GM11168 (cell line): ENCODE measurements at regions not wholly inside any gene's neighbourhood (a gene's known extent, or its start where the extent isn't known, plus 50 kb on each side); places are given as distances from the start of the nearest gene placed in this dataset.

ENCODE experiments used
- in situ Hi-C: fragments of 300-500 bp; cut with MboI; formaldehyde crosslinking; loops from one replicate; pipeline ENCODE4 v1.12.0; 2022; ENCODE audit warnings: low sequenced_read_pairs; ENCODE audit not compliant: unreplicated experiment

DNA sequence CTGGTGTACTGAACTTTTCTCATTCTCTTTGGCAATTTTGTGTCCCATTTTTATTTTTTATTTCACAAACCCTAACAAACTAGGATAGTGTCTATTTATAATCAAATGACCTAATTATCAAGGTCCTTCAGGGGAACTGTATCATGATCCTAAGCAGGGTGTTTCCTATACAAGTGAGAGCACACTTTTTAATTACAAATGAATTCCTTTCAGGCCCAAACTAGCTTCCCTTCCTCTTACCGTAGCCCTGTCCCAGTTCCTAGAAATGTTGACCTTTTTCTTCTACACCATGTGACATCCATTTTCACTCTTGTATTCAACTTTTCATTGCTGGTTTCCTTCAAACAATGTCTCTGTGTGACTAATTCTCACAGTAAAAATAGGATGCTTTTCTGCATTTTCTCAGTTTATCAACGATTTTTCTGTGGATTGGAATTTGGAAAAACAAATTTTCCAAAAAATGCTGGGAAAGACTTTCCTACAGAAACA lies 411.4 kb downstream of the CCDC91 start:
- in situ Hi-C loops: no loop called here

DNA sequence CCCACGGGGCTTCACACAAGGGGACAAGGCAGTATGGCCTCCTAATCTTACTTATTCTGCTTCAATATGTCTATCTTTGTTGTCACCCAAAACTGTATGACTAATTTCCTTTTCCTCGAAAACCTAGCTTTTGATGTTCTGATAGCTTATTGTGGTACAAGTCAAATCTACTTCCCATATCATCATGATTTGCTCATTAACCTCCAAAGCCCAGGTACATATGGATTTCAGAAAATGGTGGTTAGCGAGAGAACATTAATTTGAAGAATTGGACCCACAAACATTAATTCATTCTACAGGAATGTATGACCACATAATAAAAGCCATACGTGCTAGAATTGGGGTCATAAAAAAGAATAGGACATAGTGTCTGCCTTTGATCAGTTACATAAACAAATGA lies 412.5 kb downstream of the CCDC91 start:
- in situ Hi-C loops: no loop called here

DNA sequence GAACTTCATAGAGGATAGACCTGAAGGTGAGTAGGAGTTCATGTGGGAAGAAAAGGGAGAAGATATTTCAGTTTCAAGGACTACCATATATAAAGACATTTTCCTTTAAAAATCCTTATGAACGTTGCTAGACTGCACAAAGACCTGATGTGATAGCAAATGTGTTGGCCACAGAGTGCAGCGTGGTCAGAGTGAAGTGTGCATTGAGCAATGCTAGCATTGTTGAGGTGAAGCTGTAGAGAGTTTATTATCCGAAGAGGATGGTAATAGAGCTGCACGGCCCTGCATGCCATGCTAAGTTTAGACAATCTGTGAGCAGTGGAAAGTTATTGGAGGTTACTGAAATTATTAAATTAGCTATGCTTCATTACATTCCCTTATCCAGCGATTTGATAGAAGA lies 413.0 kb downstream of the CCDC91 start:
- in situ Hi-C loops: no loop called here

DNA sequence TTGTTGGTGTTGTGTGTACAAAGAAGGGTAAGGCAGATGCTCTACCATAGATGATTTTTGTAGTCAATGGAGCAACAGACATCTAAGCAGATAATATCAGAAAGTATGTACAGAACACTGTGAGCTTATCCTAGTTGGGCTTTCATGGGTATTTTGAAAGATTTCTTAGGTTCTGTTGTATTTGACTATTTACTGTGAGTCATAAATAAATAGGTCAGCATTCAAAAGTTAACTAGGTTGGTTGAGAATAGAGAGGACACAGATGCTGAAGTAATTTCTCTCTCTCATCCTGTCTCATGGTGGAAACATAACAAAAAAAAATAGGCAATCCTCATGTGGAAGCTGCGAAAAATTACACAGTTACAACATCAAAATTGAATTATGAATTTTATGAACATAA lies 413.5 kb downstream of the CCDC91 start:
- in situ Hi-C loops: no loop called here

DNA sequence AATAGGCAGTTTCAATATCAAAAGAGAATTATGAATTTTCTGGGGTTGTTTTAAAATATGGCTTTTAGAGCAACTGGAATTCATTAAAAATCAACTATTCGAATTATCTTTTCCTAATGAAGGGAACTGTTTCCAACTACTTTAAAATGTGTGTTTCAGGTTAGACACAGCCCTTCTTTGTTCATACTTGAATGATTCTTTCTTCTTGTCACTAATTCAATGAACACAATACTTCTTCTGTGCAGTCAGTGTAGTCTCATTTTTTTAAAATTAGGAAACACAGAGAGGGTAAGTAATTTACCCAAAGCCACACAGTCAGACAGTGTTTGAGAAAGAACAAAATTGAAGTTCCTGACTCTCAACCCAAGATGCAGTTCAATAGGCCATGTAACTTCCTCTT lies 414.0 kb downstream of the CCDC91 start:
- in situ Hi-C loops: no loop called here

DNA sequence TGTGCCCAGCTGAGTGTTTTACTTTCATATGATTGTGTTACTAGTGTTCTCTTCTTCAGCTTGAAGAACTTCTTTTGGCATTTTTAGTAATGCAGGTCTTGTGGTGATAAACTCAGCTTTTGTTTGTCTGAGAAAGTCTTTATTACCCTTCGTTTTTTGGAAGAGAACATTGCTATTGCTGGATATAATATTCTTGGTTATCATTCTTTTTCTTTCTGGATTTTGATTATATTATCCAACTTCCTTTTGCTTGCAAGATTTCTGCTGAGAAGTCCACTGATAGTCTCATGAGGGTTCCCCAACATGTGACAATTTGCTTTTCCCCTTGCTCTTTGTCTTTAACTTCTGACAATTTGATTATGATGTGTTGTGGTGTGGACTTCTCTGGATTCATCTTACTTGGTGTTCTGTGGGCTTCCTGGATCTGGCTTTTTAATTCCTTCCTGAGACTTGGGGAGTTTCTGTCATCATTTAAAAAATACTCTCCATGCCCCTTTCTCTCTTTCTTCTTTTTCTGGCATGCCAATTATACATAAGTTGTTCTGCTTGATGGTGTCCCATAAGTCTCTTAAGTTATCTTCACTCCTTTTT lies 416.8 kb downstream of the CCDC91 start:
- in situ Hi-C loops: no loop called here

DNA sequence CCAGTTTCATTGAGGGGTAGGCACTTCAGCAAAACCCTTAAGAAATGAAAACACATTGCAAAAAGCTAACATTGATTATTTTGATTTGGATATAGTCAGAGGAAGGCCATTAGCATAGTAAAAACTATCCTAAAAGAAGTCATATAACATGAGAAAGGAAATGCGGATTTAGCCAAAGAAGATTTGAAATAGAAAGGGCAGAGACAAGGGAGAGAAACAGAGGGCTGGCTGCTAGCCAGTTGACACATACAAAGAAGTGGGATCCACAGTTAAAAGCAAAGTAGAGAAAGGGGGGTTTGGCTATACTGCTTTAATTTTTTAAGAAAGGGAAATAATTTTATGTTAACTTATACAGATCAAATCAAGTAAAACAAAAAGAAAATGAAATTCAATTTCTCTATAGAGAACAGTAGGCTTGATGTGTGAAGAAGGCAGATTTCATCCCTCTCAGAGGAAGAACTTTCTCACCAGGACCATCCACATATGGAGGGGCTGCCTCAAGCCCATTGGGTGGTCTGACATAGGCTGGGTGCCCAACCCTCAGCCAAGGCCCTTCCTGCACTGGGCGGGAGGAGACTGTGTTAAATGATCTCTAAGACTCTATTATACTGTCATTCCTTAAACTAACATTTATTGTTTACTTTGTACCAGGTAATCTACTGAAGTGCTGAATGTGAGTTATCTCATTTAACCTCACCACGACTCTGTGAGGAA lies 420.3 kb downstream of the CCDC91 start:
- in situ Hi-C loops: no loop called here

DNA sequence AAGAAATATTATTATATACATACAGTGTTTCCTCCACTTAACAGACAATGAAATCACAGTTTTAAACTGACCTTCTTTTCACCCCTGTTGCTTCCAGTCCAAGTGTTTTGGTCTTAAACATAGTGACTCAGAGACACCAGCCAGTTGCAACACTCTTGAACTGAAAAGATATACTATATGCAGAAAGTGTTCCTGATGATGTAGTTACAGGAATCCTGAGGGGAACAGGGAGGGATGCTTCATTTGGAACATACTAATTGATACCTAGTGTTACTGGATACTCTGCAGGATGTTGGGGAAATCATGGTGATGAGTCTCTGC lies 420.8 kb downstream of the CCDC91 start:
- in situ Hi-C loops: no loop called here

DNA sequence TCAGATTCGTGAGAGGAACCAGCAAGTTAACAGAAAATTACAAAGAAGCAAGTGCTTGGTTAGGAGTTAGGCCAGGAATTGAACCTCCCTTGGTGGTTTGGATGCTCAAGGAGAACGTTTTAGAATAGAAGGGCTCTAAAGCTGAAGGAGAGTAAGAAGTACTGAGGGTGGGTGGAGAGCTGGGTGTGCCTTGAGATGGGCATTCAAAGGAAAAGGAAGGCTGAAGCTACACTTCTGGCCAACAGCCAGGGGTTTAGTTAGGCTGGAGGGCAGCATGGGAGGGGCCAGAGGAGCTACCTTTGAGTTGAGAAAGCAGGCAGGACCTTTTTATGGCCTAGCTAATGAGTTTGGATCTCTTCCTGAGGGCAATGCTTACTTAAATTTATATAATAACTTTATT lies 421.2 kb downstream of the CCDC91 start:
- in situ Hi-C loops: no loop called here

DNA sequence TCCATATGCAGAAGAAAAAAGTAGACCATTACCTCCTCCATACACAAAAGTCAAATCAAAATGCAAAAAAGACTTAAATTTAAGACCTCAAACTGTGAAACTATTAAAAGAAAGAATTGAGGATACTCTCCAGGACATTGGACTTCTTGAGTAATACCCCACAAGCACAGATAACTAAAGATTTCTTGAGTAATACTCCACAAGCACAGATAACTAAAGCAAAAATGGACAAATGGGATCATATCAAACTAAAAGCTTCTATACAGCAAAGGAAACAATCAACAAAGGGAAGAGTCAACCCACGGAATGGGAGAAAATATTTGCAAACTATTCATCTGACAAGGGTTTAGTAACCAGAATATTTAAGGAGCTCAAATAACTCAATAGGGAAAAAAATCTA lies 427.9 kb downstream of the CCDC91 start:
- in situ Hi-C loops: no loop called here

DNA sequence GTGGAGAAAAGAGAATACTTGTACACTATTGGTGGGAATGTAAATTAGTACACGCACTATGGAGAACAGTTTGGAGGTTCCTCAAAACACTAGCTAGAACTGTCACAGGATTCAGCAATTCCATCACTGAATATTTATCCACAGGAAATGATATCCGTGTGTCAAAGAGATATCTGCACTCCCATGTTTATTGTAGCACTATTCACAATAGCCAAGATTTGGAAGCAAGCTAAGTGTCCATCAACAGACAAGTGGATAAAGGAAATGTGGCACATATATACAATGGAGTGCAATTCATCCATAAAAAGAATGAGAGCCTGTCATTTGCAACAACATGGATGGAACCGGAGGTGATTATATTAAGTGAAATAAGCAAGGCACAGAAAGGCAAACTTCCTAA lies 428.5 kb downstream of the CCDC91 start:
- in situ Hi-C loops: no loop called here

DNA sequence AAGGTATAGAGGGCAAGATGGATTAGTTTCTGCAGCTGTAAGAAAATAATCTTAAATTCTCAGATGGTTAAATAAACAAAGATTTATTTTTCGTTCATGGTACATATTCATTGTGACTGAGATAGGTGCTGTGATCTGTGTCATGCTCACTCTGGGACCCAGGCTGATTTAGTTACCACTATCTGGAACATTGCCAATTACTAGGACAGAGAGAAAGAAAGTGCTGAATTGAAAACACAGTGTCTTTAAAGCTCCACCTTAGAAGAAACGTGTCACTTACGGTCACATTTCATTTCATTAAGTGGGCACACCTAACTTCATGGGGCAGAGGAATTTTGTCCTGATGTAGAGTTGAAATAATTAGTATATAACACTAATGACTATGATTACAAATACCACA lies 430.0 kb downstream of the CCDC91 start:
- in situ Hi-C loops: no loop called here

DNA sequence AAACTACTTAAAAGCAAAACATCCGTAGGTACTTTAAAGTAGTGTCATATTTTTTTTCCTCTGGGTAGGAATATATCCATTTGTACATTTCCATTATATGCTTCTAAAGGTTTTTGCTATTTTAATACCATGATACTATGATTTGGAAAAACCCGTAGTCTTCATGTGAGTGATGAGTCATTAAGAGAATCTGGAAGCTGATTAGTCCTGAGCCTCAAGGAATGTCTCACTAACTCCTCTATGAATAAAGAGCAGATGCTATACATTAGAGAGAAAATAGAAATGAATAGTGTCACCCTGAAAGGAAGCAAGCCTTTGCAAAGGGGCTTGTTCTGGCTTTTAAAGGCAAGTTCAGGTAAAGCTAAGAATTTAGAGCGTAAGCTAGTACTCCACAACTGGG lies 432.1 kb downstream of the CCDC91 start:
- in situ Hi-C loops: no loop called here

DNA sequence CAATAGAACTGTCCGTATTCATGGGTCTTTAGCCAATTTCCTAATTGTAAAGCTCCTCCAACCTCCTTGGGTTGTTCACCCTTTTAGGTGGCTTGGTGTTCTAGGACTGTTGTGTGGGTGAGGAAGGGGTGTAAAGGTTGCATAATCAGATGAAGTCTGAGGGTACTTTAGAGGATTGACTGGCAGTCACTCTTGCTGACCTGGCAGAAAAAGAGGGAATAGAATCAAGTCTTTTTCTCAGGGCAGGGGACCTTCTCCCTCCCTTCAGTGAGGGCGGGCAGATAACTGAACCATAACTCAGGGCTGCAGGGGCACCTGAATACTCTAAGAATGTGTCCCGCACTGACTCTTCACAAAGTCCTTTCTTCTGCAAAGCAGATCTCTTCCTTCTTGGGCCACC lies 436.2 kb downstream of the CCDC91 start:
- in situ Hi-C loops: no loop called here

DNA sequence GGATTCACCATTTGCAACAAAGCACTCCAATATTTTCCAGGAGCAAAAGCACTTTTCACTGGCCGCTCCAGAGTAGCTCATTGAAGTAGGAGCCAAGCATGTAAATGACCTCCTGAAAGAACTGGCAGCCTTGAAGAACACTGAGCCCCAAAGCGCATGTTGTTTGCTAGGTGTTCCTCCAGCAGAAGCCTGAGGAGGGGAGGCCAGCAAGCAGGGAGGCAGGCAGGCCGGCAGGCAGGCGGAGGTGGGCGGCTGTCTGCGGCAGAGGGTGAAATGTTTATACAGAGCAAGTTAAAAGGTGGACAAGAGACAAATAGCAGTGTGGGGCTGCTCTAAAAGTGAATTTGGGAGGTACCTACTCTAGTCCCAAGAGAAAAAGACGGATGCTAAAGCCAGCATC lies 439.4 kb downstream of the CCDC91 start:
- in situ Hi-C loops: no loop called here

DNA sequence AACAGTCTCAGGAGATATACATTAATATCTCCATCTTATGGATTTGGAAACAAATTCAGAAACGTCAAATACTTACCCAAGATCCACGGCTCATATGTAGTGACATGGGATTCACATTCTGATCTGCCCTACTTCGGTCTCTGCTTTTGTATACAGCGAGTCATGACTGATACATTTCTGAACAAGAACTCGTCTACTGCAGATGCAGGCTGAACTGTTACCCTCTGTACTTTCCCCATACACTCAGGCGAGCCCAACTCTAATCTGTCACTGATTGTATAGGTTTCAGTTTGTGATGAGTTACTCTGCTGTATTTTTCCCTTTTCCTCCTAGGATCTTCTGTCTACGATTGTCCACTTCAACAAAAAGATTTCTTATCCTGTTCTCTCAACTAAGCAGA lies 441.6 kb downstream of the CCDC91 start:
- in situ Hi-C loops: no loop called here

DNA sequence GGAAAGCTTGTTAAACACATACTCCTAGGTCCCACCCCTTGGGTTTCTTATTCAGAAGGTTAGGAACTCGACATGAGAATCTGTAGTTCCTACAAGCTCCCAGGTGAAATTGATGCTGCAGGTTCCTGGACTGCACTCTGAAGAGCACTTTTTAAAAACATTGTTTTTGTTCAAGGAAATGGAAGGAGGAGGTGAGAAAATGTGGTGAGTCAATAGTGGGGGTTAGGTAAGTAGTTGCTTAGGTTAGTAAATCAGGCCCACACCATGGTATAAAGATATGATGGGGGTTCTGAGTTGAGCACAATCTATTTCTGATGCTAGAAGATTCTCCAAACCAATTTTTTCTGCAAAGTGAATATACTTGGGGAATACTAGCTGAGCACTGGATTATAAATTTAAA lies 450.3 kb downstream of the CCDC91 start:
- in situ Hi-C loops: no loop called here

DNA sequence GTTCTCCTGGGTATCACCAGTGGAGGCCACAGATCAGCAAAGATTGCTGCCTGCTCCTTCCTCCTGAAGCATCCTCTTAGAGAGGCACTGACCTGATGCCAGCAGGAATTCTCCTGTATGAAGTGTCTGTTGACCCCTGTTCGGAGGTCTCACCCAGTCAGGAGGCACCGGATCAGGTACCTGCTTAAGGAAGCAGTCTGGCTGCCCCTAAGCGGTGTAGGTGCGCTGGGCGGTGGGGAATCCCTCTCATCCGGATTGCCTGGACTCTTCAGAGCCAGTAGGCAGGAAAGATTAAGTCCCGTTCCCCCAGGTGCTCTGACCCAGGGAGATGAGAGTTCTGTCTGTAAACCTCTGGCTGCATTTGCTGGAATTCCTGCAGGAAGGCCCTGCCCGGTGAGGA lies 455.2 kb downstream of the CCDC91 start:
- in situ Hi-C loops: no loop called here

DNA sequence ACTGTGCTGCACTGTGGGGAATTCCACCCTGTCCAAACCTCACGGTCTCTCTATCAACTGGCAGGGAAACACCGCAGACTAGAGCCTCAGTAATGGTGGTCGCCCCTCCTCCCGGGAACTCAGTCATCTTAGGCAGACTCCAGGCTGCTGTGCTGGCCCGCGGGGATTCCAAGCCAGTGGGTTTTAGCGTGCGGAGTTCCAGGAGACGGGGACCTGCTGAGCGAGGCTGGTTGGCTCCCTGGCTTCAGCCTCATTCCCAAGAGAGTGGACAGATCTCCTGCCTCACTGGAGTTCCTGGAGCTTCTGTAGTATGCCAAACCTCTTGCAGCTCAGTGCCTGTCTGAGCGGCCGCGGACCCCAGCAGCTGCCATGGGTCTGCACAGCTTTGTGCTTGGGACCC lies 455.6 kb downstream of the CCDC91 start:
- in situ Hi-C loops: no loop called here

DNA sequence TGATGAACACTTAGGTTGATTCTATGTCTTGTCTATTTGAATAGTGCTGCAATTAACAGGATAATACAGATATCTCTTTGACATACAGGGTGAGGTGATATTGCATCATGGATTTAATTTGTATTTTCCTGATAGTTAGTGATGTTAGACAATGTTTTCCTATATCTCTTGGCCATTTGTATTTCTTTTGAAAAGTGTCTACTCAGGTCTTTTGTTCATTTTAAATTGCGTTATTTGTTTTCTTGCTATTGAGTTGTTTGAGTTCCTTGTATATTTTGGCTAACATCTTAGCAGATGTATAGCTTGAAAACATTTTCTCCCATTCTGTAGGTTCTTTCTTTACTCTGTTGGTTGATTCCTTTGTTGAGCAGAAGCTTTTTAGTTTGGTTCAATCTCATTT lies 460.6 kb downstream of the CCDC91 start:
- in situ Hi-C loops: no loop called here

DNA sequence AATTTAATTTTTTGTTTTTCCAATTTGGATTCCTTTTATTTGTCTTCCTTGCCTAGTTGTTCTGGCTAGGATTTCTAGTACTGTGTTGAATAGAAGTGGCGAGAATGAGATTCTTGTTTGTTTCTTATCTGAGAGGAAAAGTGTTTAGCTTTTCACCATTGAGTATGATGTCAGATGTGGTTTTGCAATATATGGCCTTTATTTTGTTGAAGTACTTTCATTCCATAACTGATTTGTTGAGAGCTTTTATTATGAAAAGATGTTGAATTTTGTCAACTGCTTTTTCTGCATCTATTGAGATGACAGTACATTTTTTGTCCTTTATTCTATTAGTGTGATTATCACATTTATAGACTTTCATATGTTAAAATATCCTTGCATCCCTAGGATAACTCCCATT lies 462.0 kb downstream of the CCDC91 start:
- in situ Hi-C loops: no loop called here

DNA sequence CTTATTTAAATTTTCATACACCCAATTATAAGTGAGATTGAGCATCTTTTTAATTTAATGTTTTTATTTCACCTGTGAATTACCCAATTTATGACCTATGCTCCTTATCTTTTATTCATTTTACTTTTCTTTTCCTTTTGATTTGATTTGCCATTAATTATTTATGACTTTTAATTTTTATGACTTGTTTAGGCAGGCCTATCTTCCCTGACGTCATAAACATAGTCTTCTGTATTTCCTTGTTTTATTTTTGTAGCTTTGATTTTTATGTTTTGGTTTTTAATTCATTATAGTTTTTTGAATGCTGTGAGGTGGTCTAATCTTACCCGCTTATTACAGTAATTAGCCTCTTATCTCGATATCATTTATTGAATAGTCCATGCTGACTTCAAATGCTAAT lies 467.1 kb upstream of the FAR2 start:
- in situ Hi-C loops: no loop called here
